Islet precursor cell (in vitro differentiated cells): ENCODE measurements at regions not wholly inside any gene's neighbourhood (a gene's known extent, or its start where the extent isn't known, plus 50 kb on each side); places are given as distances from the start of the nearest gene placed in this dataset.

ENCODE experiments used
- DNase-seq: peaks from one replicate; pipeline ENCODE4 v3.0.0-alpha.2; 2018

- peak; percentile 12 for DNase-seq
Measured at GRCh38 chr10:43945908-43946307, 297.2 kb upstream of the ZNF32 start.

DNA sequence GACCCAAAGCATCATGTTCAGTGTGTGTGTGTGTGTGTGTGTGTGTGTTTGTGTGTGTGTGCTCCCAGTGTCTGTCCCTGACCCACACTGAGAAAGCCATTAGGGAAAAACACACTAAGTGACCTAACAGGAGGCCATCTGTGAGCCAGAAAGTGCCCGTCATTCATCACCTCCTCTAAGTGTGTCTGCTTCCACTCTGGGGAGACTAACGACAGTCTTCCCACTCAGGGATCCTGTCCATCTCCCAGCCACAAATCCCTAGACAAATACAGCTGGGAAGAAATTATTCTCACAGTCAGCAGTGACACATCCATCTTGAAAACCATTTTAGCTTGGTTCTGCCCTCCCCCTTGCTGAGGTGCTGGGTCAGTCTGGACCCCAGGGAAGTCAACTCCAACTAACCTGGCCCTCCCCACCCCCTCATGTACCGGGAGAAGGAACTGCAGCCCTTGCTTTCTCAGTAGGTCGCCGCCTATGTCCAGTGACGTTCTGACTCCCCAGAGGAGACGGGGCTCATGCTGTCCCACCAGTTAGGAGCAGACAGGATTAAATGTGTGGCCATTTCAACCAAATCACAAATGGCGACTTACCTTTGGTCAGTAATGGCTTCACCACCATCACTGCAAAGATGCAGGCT lies 296.5 kb upstream of the ZNF32 start:
- DNase-seq: peak; percentile 60

- no peak for DNase-seq
Measured at GRCh38 chr10:43944381-43945093, 295.9 kb upstream of the ZNF32 start.

DNA sequence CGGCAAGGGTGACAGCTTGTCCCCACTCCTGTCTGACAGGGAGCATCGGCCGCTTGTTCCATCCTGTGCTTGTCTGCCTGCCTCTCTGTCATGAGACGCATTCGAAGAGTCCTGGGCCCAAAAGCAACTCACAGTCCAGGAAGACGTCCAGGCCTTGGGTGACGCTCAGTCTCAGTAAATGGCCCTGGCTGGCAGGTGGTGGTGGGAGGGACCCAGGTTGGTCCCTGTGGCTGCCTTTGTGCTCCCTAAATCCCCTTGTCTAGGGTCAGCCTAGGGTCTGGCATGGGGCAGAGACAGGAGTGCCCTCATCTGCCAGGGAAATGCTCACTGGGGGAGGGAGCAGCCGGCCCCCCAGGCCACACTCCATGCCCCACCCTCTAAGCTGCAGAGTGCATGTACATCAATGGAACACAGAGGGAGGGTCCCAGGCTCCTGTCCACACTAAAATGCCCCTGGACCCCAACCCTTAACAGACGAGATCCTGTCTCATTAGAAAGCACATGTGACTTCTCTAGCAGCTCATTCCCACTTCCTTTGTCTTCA lies 295.2 kb upstream of the ZNF32 start:
- DNase-seq: peak; percentile 25

DNA sequence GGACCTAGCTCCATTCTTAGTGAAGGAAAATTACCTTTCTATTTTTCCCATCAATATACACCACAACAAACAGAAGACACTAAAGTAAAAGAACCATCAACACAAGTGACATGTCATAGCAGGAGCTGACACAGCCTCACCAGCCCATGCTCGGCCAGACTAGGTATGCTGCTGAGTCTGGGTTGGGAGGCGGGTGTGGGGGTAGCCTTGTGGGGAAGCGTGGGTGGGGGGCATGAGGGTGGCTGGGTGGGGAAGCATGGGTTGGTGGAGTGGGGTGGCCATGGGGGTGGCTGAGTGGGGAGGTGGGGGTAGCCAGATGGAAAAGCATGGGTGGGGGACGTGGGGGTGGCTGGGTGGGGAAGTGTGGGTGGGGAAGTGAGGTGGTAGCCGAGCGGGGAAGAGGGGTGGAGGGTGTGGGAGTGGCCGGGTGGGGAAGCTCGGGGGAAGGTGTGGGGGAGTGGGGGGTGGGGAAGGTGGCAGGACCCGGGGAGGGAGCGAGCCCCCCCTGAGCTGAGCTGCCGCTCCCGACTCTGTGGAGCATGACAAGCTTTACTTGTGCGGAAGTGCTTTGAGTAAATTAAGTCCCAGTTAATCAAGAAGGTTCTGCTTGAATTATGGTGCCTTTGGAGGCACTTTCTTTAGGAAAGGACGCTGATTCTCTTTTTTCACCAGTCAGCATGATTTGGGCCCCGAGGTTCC lies 294.6 kb upstream of the ZNF32 start:
- DNase-seq: peak; percentile 29

- peak; percentile 46 for DNase-seq
Measured at GRCh38 chr10:43942096-43942850, 293.6 kb upstream of the ZNF32 start.

- peak; percentile 29 for DNase-seq
Measured at GRCh38 chr10:43940898-43941837, 292.5 kb upstream of the ZNF32 start.

DNA sequence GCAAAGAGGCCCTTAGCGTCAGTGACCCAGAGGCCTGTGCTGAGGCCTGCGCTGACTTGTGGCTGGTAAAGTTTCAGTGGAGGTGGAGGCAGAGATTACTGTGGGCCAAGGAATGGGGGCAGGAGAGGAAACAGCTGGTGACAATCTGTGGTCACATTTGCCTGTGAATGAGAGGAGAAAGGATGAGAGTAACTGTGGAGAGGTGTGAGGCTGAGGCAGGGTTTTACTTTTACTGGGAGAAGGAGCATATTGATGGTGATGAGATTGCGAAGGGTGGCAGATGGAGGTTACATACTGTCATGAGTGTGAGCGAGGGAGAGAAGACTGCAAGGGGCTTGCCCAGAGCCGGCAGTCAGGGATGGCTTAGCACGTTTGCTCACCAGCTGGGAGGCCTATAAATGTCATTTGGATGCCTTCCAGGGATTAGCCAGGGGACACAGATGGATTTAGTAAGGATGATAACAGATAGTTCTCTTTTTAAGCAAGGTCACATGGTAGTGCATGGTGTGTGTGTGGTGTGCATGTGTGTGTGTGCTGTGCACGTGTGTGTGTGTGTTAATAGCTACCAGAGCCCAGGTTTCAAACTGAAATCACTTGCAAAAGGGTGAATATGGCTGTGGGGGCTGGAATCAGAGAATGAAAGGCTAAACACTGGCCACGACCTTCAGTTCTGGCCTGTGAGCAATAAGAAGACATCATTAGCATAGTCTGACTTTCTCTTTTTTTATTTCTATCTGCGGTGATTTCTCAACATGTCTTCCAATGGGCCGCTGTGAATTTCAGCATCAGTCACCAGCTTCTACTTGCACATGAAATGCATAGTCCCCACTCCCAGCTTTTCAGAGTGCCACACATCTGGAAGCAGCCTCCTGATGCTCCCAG lies 291.5 kb upstream of the ZNF32 start:
- DNase-seq: peak; percentile 70

DNA sequence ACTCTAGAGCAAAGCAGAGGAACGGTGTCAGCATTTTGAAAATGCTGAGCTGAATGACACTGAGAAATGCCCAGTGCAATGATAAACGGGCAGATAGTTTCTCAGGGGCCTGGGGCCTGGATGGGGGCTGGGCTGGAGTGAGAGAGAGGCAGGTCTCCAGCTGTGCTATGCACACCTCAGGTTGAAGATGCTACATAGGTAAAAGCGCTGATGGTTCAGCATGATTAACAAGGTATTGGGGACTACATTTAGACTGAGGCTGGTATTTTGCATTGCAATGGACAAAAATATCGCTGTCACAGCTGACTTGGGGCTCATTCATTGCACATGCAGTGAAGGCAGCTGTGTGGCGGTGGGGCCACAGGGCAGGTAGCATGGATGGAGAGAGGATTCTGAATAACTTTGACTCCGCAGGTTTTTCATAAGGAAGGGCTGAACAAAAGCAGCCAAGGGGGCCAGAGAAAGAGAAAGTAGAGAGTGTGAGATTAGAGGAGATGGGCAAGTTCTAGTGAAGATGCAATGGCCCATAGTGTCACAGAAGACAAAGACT lies 290.8 kb upstream of the ZNF32 start:
- DNase-seq: peak; percentile 24

- peak; percentile 31 for DNase-seq
Measured at GRCh38 chr10:43938810-43939209, 290.1 kb upstream of the ZNF32 start.

DNA sequence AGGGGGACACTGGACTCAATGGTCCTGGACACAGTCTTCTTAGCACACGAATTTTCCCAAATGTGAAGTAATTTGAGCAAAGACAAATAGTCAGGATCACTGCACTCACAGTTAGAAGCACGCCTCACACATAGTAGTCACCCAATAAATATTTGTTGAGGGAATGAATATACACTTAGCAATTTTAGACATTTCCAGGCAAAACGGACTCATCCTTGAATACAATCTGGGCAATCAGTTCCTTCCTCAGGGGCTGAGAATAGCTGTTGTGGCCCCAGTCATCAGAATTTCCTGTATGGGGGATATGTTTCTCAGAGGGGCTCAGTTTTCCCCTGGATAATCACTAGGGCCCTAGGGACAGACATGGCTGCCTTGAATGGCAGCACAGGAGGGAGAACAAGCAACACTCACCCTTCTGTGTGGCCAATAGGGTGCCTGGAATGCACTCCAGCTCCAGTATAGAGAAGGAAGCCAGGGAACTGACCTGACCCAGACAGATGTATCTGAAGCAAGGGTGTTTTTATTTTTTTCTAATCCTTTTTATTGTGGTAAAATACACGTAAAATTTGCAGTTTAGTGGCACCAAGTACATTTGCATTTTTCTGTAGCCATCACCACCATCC lies 282.7 kb upstream of the ZNF32 start:
- DNase-seq: peak; percentile 18

GRCh38 chr10:43930777-43931176 lies 282.1 kb upstream of the ZNF32 start:
- peak; percentile 42 for DNase-seq

DNA sequence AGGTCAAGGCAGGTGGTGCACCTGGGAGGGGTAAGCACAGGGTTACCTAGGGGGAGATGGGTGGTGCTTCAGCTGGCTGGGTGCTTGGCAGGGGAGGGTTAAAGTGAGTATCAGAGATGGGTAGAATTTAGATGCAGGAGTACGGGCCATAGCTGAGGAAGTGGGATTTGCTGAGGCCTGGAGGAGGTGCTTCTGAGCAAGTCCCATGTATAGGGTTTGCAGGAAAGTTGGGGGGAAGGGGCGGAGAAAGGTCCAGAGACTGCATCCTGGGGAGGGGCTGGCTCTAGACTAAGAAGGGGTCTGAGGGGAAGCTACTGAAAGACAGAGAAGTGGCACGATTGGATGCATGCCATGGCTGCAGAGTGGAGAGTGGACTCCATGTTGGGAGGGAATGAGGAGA lies 281.6 kb upstream of the ZNF32 start:
- peak; percentile 15 for DNase-seq

GRCh38 chr10:43929122-43929521 lies 280.4 kb upstream of the ZNF32 start:
- DNase-seq: peak; percentile 20

DNA sequence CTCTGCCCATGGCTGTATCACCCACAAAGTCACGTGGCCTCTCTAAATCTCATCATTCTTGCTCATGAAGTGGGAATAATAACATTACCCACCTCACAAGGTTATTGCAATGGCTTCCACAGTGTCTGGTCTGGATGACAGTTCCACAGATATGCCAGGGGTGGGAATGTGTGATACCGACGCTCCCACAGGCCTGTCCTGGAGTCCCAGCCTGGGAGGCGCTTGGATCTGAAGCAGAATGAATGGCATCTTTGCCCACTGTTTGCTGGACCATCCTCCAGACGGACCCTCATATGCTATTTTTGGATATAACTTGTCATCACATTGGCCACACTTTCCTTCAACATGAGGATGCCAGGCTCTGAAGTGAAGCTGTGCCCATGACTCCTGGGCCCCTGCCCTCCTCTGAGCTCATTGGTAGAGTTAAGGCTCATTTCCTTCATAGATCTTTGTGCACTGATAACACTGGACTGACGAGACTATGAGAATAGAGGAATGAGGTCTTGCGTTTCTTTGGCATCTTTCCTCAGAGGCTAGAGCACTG lies 279.8 kb upstream of the ZNF32 start:
- peak; percentile 22 for DNase-seq

DNA sequence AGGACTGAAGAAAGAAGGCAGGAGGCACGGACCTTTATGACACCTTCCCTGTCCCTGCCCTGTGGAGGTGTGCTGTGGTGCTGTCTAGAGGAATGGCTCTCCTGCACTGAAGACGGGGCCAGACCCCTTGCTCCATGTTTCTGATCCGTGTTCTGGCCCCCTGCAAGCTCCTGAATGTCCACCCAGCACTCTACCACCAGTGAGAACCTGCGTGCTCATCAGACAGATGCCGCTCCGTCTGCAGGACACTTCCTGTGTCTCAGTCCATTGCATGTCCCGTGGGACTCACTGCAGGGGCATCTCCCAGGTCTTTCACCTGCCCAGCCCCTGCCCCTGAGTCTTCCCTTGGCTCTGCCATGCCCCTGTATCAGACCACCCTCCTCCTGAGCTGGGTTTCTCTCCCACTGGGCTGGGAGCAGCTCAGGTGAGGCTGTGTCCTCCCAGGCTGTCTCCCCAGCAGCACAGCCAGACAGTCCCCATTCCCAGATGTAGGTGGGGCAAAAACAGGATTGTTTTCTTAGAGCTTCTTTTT lies 278.3 kb upstream of the ZNF32 start:
- peak; percentile 31 for DNase-seq

- DNase-seq: peak; percentile 15
Measured at GRCh38 chr10:43926371-43926770, 277.7 kb upstream of the ZNF32 start.

- no peak for DNase-seq
Measured at GRCh38 chr10:43925793-43926192, 277.1 kb upstream of the ZNF32 start.

DNA sequence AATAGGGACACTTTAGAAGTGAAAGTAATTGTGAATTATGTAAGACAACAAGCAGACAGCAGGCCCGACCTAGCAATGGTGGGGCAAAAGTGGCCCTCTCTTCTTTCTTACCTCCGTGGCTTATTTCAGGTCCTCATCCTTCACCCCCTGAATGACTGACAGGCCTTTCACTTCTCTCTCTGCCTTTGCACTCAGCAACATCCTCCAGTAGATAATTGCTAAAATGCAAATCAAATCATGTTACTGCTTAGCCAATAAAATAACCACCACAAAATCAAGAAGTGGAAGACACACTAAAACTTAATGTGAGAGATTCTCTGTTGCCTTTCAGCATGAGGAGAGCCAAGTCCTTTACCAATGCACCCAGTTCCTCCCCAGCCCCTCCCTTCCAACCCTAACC lies 274.6 kb upstream of the ZNF32 start:
- DNase-seq: no peak
